Body of pancreas (tissue), 4 donors: ENCODE measurements at regions not wholly inside any gene's neighbourhood (a gene's known extent, or its start where the extent isn't known, plus 50 kb on each side); places are given as distances from the start of the nearest gene placed in this dataset.

Experiments used
- POLR2A ChIP-seq, 3 donors: fragments of 450-650 bp; IDR thresholded peaks; one replicate each; pipeline ENCODE4 v1.6.1; 2016; ENCODE audit warnings: antibody characterized with exemption in 3 of 3, mild to moderate bottlenecking in 2 of 3
- TF ChIP-seq, protein P1 (sequence below), 7 experiments: fragments of 450-650 bp in 4 of 7; fragments of 200-600 bp in 3 of 7; sonication (generic) in 3 of 7; IDR thresholded peaks; one replicate each; pipeline ENCODE4 v1.5.1; 2016 to 2019; ENCODE audit warnings: antibody characterized with exemption in 7 of 7

- TF ChIP-seq, protein P1, sequence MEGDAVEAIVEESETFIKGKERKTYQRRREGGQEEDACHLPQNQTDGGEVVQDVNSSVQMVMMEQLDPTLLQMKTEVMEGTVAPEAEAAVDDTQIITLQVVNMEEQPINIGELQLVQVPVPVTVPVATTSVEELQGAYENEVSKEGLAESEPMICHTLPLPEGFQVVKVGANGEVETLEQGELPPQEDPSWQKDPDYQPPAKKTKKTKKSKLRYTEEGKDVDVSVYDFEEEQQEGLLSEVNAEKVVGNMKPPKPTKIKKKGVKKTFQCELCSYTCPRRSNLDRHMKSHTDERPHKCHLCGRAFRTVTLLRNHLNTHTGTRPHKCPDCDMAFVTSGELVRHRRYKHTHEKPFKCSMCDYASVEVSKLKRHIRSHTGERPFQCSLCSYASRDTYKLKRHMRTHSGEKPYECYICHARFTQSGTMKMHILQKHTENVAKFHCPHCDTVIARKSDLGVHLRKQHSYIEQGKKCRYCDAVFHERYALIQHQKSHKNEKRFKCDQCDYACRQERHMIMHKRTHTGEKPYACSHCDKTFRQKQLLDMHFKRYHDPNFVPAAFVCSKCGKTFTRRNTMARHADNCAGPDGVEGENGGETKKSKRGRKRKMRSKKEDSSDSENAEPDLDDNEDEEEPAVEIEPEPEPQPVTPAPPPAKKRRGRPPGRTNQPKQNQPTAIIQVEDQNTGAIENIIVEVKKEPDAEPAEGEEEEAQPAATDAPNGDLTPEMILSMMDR (IDR thresholded peaks at IDR 0.05): no peak
- no peak for TF ChIP-seq POLR2A (IDR thresholded peaks at IDR 0.05)
These were observed 65.3 kb upstream of the PAX7 start for GRCh38 chr1:18565321-18565720.
